GM21825 (cell line): ENCODE measurements at regions not wholly inside any gene's neighbourhood (a gene's known extent, or its start where the extent isn't known, plus 50 kb on each side); places are given as distances from the start of the nearest gene placed in this dataset.
"Not testable (repeated sequence)": the region's sequence is repeated elsewhere in the genome, so short reads cannot be mapped to it uniquely, and the experiment has no call there.

ENCODE experiments used
- ATAC-seq: cut with Tn5 transposase; IDR thresholded peaks from one replicate; pipeline ENCODE4 v1.9.1; 2021; ENCODE audit warnings: mild to moderate bottlenecking, moderate library complexity; ENCODE audit not compliant: unreplicated experiment

DNA sequence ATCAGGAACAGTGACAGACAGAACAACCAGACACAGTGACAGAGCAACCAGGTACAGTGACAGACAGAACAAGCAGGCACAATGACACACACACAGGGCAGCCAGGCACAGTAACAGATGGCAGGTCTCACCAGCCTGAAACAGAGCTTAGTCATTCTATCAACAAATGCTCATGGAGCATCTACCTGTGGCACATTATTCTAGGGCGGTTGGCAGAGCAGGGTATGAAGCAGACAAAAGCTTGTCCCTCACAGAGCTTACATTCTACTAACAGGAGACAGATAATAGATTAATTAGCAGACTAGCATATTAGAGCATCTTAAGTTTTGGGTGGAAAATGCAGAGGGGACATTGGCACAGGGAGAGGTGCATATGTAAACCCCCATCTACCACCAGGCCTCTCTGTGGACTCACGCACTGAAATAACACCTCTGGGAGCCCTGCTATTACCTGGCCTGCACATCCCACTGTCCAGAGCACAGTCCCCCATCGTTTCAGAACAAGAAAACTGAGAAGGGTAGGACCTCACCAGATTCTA is 64.1 kb upstream of the RAB6C start:
- no peak for ATAC-seq

DNA sequence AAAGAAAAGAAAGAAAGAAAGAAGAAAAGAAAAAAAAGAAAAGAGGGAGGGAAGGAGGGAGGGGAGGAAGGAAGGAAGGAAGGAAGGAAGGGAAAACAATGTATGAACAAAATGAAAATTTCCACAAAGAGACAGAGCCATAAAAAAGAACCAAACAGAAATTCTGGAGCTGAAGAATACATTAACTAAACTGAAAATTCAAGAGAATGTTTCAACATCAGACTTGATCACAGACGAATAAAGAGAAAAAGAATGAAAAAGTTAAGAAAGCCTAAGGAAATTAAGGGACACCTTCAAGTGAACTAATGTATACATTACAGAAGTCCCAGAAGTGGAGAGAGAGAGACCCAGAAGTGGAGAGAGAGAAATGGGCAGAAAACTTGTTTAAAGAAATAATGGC is 60.9 kb upstream of the RAB6C start:
- ATAC-seq, result no peak

DNA sequence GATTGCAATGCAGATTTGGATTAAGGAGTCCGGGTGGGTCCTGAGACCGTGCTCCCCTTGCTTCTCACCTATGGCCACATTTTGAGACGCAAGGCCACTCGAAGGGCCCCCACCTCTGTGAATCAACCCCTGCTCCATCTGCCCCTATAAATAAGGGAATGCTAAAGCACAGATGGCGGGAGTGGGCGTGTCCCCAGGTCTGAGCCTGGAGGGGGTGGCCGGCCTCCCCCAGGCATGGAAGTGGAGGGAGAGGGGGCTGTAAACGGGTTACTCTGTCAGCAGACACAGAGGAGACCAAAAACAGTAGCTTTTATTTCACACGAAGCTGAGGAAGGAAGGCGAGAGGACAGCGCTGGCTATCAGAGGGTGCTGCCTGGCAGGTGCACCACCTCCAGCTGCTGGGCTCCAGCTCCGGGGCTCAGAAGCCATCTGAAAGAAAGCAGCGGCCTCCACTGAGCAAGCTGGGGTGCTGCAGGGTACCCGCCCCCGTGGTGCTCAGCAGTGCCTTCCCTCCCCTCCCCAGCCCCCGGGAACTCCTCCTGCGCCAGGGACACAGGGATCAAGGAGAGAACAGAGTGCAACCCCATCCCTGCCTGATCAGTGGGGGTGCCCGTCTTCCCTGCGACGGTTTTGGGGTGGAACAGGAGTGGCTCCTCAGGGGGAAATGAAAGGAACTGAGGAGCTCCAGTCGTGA is 56.7 kb upstream of the RAB6C start:
- no peak for ATAC-seq

DNA sequence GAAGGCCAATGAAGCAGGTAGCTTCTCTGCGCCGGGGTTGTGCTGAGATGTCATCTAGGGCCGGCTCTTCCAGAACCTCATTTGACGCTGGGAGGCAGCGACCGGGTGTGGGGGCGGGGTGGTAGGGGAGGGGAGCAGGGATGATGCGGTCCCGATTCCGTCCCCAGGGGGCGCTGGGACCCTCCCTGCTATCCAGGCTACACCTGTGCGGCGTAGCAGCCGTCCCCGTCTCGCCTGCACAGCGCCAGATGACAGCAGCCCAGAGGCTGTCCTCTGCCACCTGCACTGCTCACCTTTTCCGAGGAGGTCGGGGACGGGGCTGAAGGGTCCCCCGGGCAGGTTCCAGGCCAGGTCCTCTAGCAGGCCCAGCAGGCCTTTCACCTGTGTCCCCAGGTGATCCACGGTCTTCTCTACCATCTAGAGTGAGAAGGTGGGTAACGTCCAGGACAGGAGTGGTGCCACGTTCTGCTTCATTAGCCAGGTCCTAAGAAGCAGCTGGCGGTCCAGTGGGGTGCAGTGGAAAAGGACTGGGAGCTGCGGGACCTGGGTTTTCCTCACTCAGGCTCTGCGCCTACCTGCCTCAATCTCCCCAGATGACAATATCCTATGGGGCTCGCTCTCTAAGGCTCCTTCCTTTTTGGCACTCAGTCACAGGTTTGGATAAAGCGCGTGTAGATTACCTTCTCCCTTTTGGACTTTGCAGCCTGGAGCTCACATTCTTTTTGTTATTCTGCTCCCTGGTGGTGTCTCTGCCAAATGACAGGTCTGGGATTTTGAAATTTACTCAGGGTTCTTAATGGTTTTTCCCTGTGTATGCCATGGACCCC is 56.0 kb upstream of the RAB6C start:
- no peak for ATAC-seq

DNA sequence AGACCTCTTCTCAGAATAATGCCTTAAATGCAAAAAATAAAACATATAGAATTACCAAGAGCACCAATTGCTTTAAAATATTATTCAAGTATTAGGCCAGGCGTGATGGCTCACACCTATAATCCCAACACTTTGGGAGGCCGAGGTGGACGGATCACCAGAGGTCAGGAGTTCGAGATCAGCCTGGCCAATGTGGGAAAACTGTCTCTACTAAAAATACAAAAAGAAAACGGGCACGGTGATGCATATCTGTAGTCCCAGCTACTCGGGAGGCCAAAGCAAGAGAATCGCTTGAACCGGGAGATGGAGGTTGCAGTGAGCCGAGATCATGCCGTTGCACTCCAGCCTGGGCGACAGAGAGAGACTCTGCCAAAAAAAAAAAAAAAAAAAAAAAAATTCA is 55.4 kb upstream of the RAB6C start:
- not testable (repeated sequence) for ATAC-seq

DNA sequence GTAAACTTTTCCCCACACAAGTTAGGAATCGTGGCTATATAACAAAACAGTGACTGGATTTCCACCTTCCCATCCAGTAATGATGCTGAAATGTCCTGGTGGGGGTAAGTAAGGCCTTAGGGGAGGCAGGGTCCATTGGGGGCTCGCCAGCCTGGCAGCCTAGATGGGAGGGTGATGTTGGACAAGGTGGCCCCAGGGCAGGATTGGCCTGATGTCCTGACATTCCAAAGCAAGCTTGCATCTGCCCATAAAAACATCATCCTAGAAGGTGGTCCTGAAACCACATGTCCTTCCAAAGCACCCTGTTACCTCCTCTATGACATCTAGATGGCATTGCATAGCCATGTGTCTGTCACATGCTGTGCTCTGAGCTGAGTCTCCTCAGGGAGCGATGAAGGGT is 54.1 kb upstream of the RAB6C start:
- no peak for ATAC-seq

DNA sequence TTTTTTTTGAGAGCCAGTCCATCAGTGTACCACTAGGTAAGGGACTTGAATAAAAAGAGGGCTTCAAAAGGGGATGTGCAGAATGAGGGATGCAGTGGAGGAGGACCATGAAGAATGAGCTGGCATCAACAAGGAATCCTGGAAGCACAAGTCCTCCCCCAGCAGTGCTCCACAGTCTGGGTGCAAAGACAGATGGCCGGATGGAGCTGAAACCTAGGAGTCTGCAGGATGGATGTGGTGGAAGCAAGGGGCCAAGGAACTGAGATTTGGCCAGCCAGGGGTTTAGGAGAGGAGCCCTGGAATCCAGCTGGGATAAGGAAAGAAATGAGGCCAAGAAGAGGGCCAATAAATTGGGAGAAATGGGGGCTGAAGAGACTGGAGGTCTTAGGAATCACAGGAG is 51.8 kb upstream of the RAB6C start:
- ATAC-seq, result no peak

DNA sequence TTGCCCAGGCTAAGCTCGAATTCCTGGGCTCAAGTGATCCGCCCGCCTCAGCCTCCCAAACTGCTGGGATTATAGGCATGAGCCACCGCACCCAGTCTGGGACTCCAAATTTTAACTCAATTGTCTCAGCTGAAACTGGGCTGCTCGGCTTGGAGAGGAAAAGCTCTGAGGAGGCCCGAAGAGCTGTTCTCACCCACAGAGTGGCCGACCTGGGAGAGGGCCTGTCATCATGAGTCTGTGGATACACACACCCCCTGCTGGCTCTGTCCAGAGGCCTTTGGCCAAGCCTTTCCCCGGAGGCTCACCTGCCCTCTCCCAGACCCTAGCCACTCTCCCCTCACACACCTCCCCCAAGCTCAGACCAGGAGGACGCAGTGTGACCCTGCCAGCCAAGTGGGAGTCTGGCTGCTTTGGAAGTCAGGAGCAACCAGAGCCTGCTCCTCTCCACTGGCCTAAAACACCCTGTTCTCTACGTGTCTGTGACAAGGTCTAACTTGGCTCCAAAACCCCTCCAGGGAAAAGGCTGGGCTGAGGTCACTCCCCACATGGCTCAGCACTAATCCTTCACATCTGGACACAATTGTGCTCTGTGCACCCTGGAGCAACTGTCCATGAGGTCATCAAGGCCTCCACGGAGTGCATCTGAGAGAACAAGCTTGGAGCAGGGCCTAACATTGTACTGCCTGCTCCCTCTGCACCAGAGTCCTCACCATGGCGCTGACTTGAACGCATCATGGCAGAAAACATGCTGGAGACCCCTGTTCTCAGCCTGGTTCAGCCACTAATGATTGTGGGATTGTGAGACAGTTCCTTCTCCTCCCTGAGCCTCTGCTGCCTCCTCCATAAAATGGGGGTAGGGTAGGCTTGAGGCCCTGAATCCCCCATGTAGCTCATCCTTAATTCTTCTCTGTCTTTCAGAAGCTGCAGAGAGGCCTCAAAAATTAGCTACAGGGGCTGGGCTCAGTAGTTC is 49.9 kb upstream of the RAB6C start:
- ATAC-seq, result no peak
